ENCODE measurements at regions not wholly inside any gene's neighbourhood (a gene's known extent, or its start where the extent isn't known, plus 50 kb on each side); places are given as distances from the start of the nearest gene placed in this dataset.

DNA sequence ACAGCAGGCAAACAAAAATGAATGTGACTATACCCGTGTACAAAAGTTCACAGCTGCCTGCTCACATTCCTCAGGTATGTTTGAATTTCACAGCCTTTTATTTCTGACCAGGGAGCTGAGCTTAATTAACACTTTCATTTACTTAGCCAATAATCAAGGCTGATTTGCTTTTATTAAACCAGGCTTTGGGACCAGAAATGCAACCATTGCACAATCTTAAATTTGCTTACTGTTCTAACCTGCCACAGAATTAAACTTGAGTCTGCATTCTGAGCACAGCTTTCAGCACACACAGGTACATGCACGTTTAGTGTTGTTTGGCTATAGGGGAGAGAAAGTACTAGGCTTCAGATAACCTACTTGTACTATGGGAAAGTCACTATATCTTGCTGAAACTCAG, 372.4 kb upstream of the ATP5MC3 start:
- 2% methylated on average over 2 of the region's 2 CpGs for WGBS (ENCODE audit: missing lambda C conversion rate)
- H3K9me3 ChIP-seq: no peaks in the 10 kb centered on the region
- H3K4me2 ChIP-seq: no peak overlapping the region
- ATAC-seq (no peak), DNase-seq (ENCODE audit: low read depth in 1 of 2, low spot score in 1 of 2) (no peak), FAIRE-seq (no peak)
- CTCF ChIA-PET: no interaction called here
- no peaks in the 10 kb centered on the region for H3K4me1 ChIP-seq
- TF ChIP-seq NPAS2 (CRISPR knock-in tag; IDR thresholded peaks at IDR 0.05; ENCODE audit: borderline replicate concordance): no peak
- TF ChIP-seq, protein P1, sequence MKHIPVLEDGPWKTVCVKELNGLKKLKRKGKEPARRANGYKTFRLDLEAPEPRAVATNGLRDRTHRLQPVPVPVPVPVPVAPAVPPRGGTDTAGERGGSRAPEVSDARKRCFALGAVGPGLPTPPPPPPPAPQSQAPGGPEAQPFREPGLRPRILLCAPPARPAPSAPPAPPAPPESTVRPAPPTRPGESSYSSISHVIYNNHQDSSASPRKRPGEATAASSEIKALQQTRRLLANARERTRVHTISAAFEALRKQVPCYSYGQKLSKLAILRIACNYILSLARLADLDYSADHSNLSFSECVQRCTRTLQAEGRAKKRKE (CRISPR knock-in tag; IDR thresholded peaks at IDR 0.05; ENCODE audit: low read depth): no peak
- no peak for TF ChIP-seq HDAC2 (IDR thresholded peaks at IDR 0.05)
- TF ChIP-seq CHD4 (IDR thresholded peaks at IDR 0.05; ENCODE audit: borderline replicate concordance): no peak
- TF ChIP-seq RCOR1 (IDR thresholded peaks at IDR 0.05; ENCODE audit: low read depth, low read length): no peak
- no peak for TF ChIP-seq KDM5A (IDR thresholded peaks at IDR 0.05)
- TF ChIP-seq, protein P2, sequence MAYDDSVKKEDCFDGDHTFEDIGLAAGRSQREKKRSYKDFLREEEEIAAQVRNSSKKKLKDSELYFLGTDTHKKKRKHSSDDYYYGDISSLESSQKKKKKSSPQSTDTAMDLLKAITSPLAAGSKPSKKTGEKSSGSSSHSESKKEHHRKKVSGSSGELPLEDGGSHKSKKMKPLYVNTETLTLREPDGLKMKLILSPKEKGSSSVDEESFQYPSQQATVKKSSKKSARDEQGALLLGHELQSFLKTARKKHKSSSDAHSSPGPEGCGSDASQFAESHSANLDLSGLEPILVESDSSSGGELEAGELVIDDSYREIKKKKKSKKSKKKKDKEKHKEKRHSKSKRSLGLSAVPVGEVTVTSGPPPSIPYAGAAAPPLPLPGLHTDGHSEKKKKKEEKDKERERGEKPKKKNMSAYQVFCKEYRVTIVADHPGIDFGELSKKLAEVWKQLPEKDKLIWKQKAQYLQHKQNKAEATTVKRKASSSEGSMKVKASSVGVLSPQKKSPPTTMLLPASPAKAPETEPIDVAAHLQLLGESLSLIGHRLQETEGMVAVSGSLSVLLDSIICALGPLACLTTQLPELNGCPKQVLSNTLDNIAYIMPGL (CRISPR knock-in tag; IDR thresholded peaks at IDR 0.05; ENCODE audit: borderline replicate concordance): no peak
- no peak for TF ChIP-seq CBX2 (IDR thresholded peaks at IDR 0.05; ENCODE audit: borderline replicate concordance, low read depth)
- TF ChIP-seq PBX3 (IDR thresholded peaks at IDR 0.05): no peak
- TF ChIP-seq JUN (IDR thresholded peaks at IDR 0.05): no peak
- no peak for TF ChIP-seq NR3C1 (IDR thresholded peaks at IDR 0.05)
- TF ChIP-seq ZNF302 (CRISPR knock-in tag; IDR thresholded peaks at IDR 0.05): no peak
- TF ChIP-seq FOSL2 (IDR thresholded peaks at IDR 0.05): no peak
- no peak for TF ChIP-seq FOSL2 (CRISPR knock-in tag; IDR thresholded peaks at IDR 0.05)
- TF ChIP-seq, protein P3, sequence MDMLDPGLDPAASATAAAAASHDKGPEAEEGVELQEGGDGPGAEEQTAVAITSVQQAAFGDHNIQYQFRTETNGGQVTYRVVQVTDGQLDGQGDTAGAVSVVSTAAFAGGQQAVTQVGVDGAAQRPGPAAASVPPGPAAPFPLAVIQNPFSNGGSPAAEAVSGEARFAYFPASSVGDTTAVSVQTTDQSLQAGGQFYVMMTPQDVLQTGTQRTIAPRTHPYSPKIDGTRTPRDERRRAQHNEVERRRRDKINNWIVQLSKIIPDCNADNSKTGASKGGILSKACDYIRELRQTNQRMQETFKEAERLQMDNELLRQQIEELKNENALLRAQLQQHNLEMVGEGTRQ (IDR thresholded peaks at IDR 0.05): no peak
- TF ChIP-seq, protein P4, sequence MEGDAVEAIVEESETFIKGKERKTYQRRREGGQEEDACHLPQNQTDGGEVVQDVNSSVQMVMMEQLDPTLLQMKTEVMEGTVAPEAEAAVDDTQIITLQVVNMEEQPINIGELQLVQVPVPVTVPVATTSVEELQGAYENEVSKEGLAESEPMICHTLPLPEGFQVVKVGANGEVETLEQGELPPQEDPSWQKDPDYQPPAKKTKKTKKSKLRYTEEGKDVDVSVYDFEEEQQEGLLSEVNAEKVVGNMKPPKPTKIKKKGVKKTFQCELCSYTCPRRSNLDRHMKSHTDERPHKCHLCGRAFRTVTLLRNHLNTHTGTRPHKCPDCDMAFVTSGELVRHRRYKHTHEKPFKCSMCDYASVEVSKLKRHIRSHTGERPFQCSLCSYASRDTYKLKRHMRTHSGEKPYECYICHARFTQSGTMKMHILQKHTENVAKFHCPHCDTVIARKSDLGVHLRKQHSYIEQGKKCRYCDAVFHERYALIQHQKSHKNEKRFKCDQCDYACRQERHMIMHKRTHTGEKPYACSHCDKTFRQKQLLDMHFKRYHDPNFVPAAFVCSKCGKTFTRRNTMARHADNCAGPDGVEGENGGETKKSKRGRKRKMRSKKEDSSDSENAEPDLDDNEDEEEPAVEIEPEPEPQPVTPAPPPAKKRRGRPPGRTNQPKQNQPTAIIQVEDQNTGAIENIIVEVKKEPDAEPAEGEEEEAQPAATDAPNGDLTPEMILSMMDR (IDR thresholded peaks at IDR 0.05): no peak
- no peak for TF ChIP-seq FOXS1 (CRISPR knock-in tag; IDR thresholded peaks at IDR 0.05)
- TF ChIP-seq REST (IDR thresholded peaks at IDR 0.05): no peak
- TF ChIP-seq EHMT2 (IDR thresholded peaks at IDR 0.05; ENCODE audit: low read depth): no peak
- TF ChIP-seq JUNB (IDR thresholded peaks at IDR 0.05): no peak
- POLR2A ChIA-PET: no interaction called here
- no peak overlapping the region for H3K27ac ChIP-seq
- no peak overlapping the region for H3K4me3 ChIP-seq
